Astrocyte (in vitro differentiated cells and primary cell): ENCODE measurements at regions not wholly inside any gene's neighbourhood (a gene's known extent, or its start where the extent isn't known, plus 50 kb on each side); places are given as distances from the start of the nearest gene placed in this dataset.

ENCODE experiments used
- DNase-seq: peaks from one replicate; pipeline ENCODE4 v3.0.0-alpha.2; 2010; ENCODE audit warnings: low read depth
- FAIRE-seq: peaks from 2 replicates; lab custom pipeline; 2011; peaks lifted over from hg19 to GRCh38; lab: Jason Lieb, UNC
- H2AFZ ChIP-seq: 2 replicates; pipeline ENCODE4 v1.6.0; 2012; ENCODE audit warnings: low read depth, low read length, inconsistent platforms
- H3K27ac ChIP-seq: 2 replicates; pipeline ENCODE4 v1.5.1; 2011; ENCODE audit warnings: low read depth, low read length, inconsistent platforms
- H3K27me3 ChIP-seq: 2 replicates; pipeline ENCODE4 v1.6.0; 2011; ENCODE audit warnings: low read length, inconsistent platforms; ENCODE audit not compliant: insufficient read depth
- H3K36me3 ChIP-seq: 2 replicates; pipeline ENCODE4 v1.5.1; 2011; ENCODE audit warnings: low read length, inconsistent platforms; ENCODE audit not compliant: insufficient read depth
- H3K4me1 ChIP-seq: 2 replicates; pipeline ENCODE4 v1.5.1; 2011; ENCODE audit warnings: low read length, inconsistent platforms; ENCODE audit not compliant: insufficient read depth
- H3K4me2 ChIP-seq: 2 replicates; pipeline ENCODE4 v1.6.0; 2012; ENCODE audit warnings: low read length, inconsistent platforms
- H3K4me3 ChIP-seq: 2 replicates; pipeline ENCODE4 v1.5.1; 2011; ENCODE audit warnings: low read depth, mild to moderate bottlenecking, low read length, inconsistent platforms; ENCODE audit not compliant: insufficient read depth
- H3K79me2 ChIP-seq: 2 replicates; pipeline ENCODE4 v1.6.0; 2012; ENCODE audit warnings: mild to moderate bottlenecking, low read length, inconsistent platforms; ENCODE audit not compliant: insufficient read depth
- H3K9ac ChIP-seq: 2 replicates; pipeline ENCODE4 v1.6.0; 2012; ENCODE audit warnings: mild to moderate bottlenecking, low read length, inconsistent platforms
- H3K9me3 ChIP-seq: 2 replicates; pipeline ENCODE4 v1.5.1; 2012; ENCODE audit warnings: low read depth, mild to moderate bottlenecking, low read length, inconsistent platforms; ENCODE audit not compliant: insufficient read depth
- H4K20me1 ChIP-seq: 2 replicates; pipeline ENCODE4 v1.6.0; 2012; ENCODE audit warnings: low read length, inconsistent platforms; ENCODE audit not compliant: insufficient read depth
- H3K27ac Mint-ChIP-seq: one replicate; pipeline ENCODE4 v1.8.0; 2021; ENCODE audit warnings: mild to moderate bottlenecking, mixed read lengths; ENCODE audit not compliant: unreplicated experiment
- H3K27me3 Mint-ChIP-seq: one replicate; pipeline ENCODE4 v1.8.0; 2021; ENCODE audit warnings: low read depth, mixed read lengths; ENCODE audit not compliant: unreplicated experiment
- H3K36me3 Mint-ChIP-seq: one replicate; pipeline ENCODE4 v1.8.0; 2021; ENCODE audit warnings: low read depth, mixed read lengths; ENCODE audit not compliant: unreplicated experiment
- H3K4me1 Mint-ChIP-seq: one replicate; pipeline ENCODE4 v1.8.0; 2021; ENCODE audit warnings: low read depth, mixed read lengths; ENCODE audit not compliant: unreplicated experiment
- H3K4me3 Mint-ChIP-seq: one replicate; pipeline ENCODE4 v1.8.0; 2021; ENCODE audit warnings: mild to moderate bottlenecking, moderate library complexity, mixed read lengths; ENCODE audit not compliant: unreplicated experiment
- H3K9me3 Mint-ChIP-seq: one replicate; pipeline ENCODE4 v1.8.0; 2021; ENCODE audit warnings: mild to moderate bottlenecking, mixed read lengths; ENCODE audit not compliant: unreplicated experiment
- CTCF ChIP-seq: IDR thresholded peaks from 2 replicates; pipeline ENCODE4 v1.5.1; 2011; ENCODE audit warnings: low read depth, mild to moderate bottlenecking, inconsistent platforms, low read length, moderate library complexity; ENCODE audit not compliant: insufficient read depth
- EZH2 ChIP-seq: IDR thresholded peaks from 2 replicates; pipeline ENCODE4 v1.6.1; 2012; ENCODE audit warnings: mild to moderate bottlenecking, low read length, inconsistent platforms; ENCODE audit not compliant: insufficient read depth

- DNase-seq (no peak), FAIRE-seq (no peak)
- H3K27ac Mint-ChIP-seq = no peak overlapping the region
These were observed 529.1 kb upstream of the MEX3C start for GRCh38 chr18:51726614-51727013.

GRCh38 chr18:51727780-51728179 is 530.3 kb upstream of the MEX3C start:
- no peaks in the 10 kb centered on the region for H4K20me1 ChIP-seq
- no peak overlapping the region for H3K4me2 ChIP-seq
- DNase-seq (no peak), FAIRE-seq (no peak)
- Mint-ChIP-seq H3K36me3 (no peaks in the 10 kb centered on the region), H3K4me3 (no peak overlapping the region), H3K4me1 (peaks cover 31% of the 10 kb centered on the region), H3K27ac (no peak overlapping the region), H3K9me3 (no peaks in the 10 kb centered on the region), H3K27me3 (no peaks in the 10 kb centered on the region)
- no peak overlapping the region for H3K4me3 ChIP-seq
- H3K4me1 ChIP-seq = no peaks in the 10 kb centered on the region
- H3K9me3 ChIP-seq = no peaks in the 10 kb centered on the region
- H3K9ac ChIP-seq = no peak overlapping the region
- TF ChIP-seq EZH2 (no peak), CTCF (no peak)
- H3K27ac ChIP-seq = no peak overlapping the region
- no peaks in the 10 kb centered on the region for H3K79me2 ChIP-seq
- H3K36me3 ChIP-seq = no peaks in the 10 kb centered on the region
- no peak overlapping the region for H2AFZ ChIP-seq
- H3K27me3 ChIP-seq = no peaks in the 10 kb centered on the region

More at GRCh38 chr18:51726614-51727013, 529.1 kb upstream of the MEX3C start:
- Histone ChIP-seq H3K9ac (no peak overlapping the region), H2AFZ (no peak overlapping the region), H3K27me3 (no peaks in the 10 kb centered on the region), H3K4me1 (no peaks in the 10 kb centered on the region), H3K36me3 (no peaks in the 10 kb centered on the region), H3K4me3 (no peak overlapping the region), H3K27ac (no peak overlapping the region), H3K4me2 (no peak overlapping the region), H3K9me3 (no peaks in the 10 kb centered on the region), H4K20me1 (no peaks in the 10 kb centered on the region), H3K79me2 (no peaks in the 10 kb centered on the region)
- Mint-ChIP-seq H3K27me3 (no peaks in the 10 kb centered on the region), H3K9me3 (no peaks in the 10 kb centered on the region), H3K4me3 (no peak overlapping the region), H3K36me3 (no peaks in the 10 kb centered on the region), H3K4me1 (peaks cover 30% of the 10 kb centered on the region)
- TF ChIP-seq EZH2 (no peak), CTCF (no peak)

GRCh38 chr18:51731070-51731469 is 533.6 kb upstream of the MEX3C start:
- H3K27me3 ChIP-seq = no peaks in the 10 kb centered on the region
- no peaks in the 10 kb centered on the region for H3K36me3 Mint-ChIP-seq
- DNase-seq (no peak), FAIRE-seq (no peak)
- no peaks in the 10 kb centered on the region for H4K20me1 ChIP-seq
- no peak overlapping the region for H3K9ac ChIP-seq
- H3K4me1 Mint-ChIP-seq = peaks cover 19% of the 10 kb centered on the region
- no peak overlapping the region for H3K27ac Mint-ChIP-seq
- H3K4me3 Mint-ChIP-seq = no peak overlapping the region
- no peak overlapping the region for H3K4me2 ChIP-seq
- H3K4me3 ChIP-seq = no peak overlapping the region
- no peak overlapping the region for H3K27ac ChIP-seq
- H3K4me1 ChIP-seq = no peaks in the 10 kb centered on the region
- H2AFZ ChIP-seq = no peak overlapping the region
- TF ChIP-seq EZH2 (no peak), CTCF (no peak)
- no peaks in the 10 kb centered on the region for H3K9me3 ChIP-seq
- H3K9me3 Mint-ChIP-seq = no peaks in the 10 kb centered on the region
- no peaks in the 10 kb centered on the region for H3K79me2 ChIP-seq
- H3K36me3 ChIP-seq = no peaks in the 10 kb centered on the region
- H3K27me3 Mint-ChIP-seq = no peaks in the 10 kb centered on the region
